SH-SY5Y (cell line): ENCODE measurements at regions not wholly inside any gene's neighbourhood (a gene's known extent, or its start where the extent isn't known, plus 50 kb on each side); places are given as distances from the start of the nearest gene placed in this dataset.

Source experiments
- GATA2 ChIP-seq: IDR thresholded peaks from 2 replicates; pipeline ENCODE4 v1.6.1; 2011; ENCODE audit warnings: mild to moderate bottlenecking, low read depth, low read length
- GATA3 ChIP-seq: IDR thresholded peaks from 2 replicates; pipeline ENCODE4 v1.6.1; 2011; ENCODE audit warnings: low read depth, mild to moderate bottlenecking, low read length, moderate library complexity

- TF ChIP-seq GATA2: no peak
Measured at GRCh38 chr12:124462750-124463149, 104.7 kb downstream of the NCOR2 start.

DNA sequence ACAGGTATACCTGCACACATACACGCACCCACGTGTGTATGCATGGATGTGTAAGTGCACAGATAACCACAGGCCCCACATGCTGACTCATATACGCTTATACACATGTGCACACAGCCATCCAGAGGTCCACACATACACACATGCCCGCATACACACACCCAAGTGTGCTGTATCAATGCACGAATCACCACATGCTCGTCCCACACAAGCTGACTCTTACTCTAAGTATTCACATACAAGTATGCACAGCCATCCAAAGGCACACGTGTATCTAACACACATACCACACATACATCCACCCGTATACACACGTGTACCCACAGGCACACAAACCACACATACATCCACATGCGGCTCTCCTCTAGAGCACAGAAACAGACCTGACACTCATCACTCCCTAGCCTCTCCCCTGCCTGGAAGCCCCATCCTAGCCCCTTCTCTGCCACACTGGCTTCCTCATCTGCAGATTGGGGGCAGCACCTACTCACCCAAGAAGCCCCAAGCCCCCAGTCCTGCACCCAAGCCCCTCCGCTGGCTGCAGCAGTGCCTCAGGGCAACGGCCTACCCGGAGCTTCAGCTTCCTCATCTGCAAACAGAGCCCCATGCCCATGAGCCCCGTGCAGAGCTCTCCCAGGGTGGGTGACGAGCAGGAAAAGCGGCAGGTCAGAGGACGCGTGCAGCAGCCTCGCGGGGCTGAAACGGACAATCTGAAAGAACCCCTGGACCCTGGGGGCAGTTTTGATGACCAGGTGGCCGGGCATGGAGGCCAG, 105.4 kb downstream of the NCOR2 start:
- no peak for TF ChIP-seq GATA2
- TF ChIP-seq GATA3: no peak

GRCh38 chr12:124461241-124461673, 106.2 kb downstream of the NCOR2 start:
- TF ChIP-seq GATA2 (no peak), GATA3 (no peak)

DNA sequence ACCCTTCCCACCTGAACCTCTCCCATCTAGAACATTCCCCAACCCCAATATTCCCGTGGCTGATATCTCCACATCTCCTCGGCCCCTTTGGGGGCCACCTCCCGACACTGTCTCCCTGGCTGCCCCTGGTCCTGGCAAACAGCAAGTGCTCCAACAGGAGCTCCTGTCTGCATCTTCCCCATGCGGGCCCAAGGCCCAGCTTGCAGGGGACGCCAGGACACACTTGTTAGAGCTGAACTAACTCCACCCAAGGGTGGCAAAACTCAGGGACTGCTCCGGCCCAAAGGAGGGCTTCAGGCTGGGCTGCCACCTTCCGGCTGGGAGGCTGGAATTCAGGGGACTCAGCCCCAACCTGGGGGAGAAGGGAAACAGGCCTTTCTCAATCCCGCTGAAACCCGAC, 106.6 kb downstream of the NCOR2 start:
- no peak for TF ChIP-seq GATA2
- no peak for TF ChIP-seq GATA3

GRCh38 chr12:124459852-124460645, 107.4 kb downstream of the NCOR2 start:
- TF ChIP-seq GATA2 (no peak), GATA3 (no peak)

- TF ChIP-seq GATA3: no peak
- TF ChIP-seq GATA2: no peak
Measured at GRCh38 chr12:124458992-124459851, 108.2 kb downstream of the NCOR2 start.

- no peak for TF ChIP-seq GATA2
- TF ChIP-seq GATA3: no peak
Measured at GRCh38 chr12:124458220-124458991, 109.0 kb downstream of the NCOR2 start.

- TF ChIP-seq GATA2 (no peak), GATA3 (no peak)
Measured at GRCh38 chr12:124457287-124458219, 109.9 kb downstream of the NCOR2 start.

DNA sequence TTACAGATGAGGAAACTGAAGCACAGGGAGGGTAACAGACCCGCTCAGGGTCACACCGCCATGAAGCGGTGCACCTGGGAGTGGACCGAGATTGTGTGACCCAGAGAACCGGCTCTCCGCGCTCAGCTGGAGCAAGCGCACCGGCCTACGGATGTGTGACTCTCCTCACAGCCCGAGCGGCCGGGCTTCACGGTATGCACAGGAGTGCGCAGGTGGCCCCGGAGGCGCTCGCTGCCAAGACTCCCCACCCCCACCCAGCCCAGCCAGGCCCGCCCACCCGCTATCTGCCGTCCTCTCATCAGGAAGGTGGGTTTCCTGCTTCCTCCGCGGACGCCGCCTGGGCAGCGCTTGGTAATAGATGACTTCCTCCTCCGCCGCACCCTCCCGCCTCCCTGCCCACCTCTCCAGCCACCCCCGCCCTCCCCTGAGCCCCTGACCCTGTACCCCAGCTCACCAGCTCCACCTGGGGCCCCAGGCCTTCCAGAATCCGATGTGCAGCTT, 110.7 kb downstream of the NCOR2 start:
- TF ChIP-seq GATA3 (no peak), GATA2 (no peak)

DNA sequence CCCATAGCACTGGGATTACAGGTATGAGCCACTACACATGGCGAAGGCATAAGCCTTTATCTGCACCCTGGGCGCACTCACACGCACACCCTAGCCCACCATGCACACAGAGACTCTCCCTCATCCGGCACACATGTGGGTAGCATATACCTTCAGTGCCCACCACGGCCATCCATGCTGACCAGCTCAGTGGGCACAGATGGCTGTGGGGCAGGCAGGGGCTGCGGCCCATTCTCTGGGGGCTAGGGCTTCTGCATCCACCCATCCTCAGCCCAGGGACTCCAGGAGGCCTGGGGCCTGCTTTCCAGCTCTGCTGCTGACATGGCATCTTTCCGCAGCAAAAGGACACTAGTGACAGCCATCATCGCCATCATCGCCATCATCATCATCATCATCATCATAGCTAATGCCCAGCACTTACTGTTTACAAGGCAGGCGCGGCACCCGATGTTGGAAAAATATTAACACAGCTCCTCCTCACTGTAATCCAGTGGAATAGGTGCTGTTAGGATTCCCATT, 111.2 kb downstream of the NCOR2 start:
- TF ChIP-seq GATA3 (no peak), GATA2 (no peak)

- no peak for TF ChIP-seq GATA2
- TF ChIP-seq GATA3: no peak
Measured at GRCh38 chr12:124455336-124455735, 112.1 kb downstream of the NCOR2 start.

DNA sequence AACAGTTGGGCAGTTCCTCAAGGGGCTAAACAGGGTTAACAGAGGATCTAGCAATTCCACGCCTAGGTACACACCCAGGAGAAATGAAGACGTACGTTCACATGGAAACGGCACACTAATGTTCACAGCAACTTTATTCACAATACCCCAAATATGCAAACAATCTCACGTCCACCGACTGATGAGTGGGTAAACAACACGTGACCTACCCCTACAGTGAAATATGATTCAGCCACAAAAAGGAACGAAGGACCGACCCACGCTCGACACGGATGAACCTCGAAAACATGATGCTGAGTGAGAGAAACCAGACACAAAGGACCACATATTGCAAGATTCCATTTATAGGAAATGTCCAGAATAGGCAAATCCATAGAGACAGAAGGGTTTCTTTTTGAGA, 112.7 kb downstream of the NCOR2 start:
- no peak for TF ChIP-seq GATA3
- TF ChIP-seq GATA2: no peak
